Renal pelvis (tissue), 1 donor: ENCODE measurements at regions not wholly inside any gene's neighbourhood (a gene's known extent, or its start where the extent isn't known, plus 50 kb on each side); places are given as distances from the start of the nearest gene placed in this dataset.
A peak's percentile ranks its signal among the peaks of the same experiment; 100 is the strongest.

Source experiments
- DNase-seq: peaks from one replicate; pipeline ENCODE4 v3.0.0-alpha.2; 2013

- no peak for DNase-seq
These were observed 272.4 kb upstream of the MYO3A start for GRCh38 chr10:25661632-25662031.

- DNase-seq = peak; percentile 31
These were observed 267.8 kb upstream of the MYO3A start for GRCh38 chr10:25666276-25666675.

- DNase-seq = no peak
These were observed 258.8 kb upstream of the MYO3A start for GRCh38 chr10:25675204-25675603.

- no peak for DNase-seq
These were observed 258.4 kb upstream of the MYO3A start for GRCh38 chr10:25675615-25676014.

- no peak for DNase-seq
These were observed 255.8 kb upstream of the MYO3A start for GRCh38 chr10:25678220-25678619.

- DNase-seq = no peak
These were observed 255.4 kb upstream of the MYO3A start for GRCh38 chr10:25678666-25679065.

- DNase-seq = no peak
These were observed 251.7 kb upstream of the MYO3A start for GRCh38 chr10:25682203-25682851.

- no peak for DNase-seq
These were observed 250.7 kb upstream of the MYO3A start for GRCh38 chr10:25683344-25683743.

- DNase-seq = no peak
These were observed 246.5 kb upstream of the MYO3A start for GRCh38 chr10:25687521-25687920.

GRCh38 chr10:25689346-25690100, 244.5 kb upstream of the MYO3A start:
- no peak for DNase-seq

- no peak for DNase-seq
These were observed 241.3 kb upstream of the MYO3A start for GRCh38 chr10:25692761-25693160.

- no peak for DNase-seq
These were observed 239.7 kb upstream of the MYO3A start for GRCh38 chr10:25694206-25694933.

- DNase-seq = no peak
These were observed 239.1 kb upstream of the MYO3A start for GRCh38 chr10:25694971-25695370.

- DNase-seq = no peak
These were observed 238.4 kb upstream of the MYO3A start for GRCh38 chr10:25695586-25695985.

GRCh38 chr10:25696013-25696708, 237.9 kb upstream of the MYO3A start:
- no peak for DNase-seq

- DNase-seq = no peak
These were observed 236.6 kb upstream of the MYO3A start for GRCh38 chr10:25697412-25697811.

GRCh38 chr10:25698638-25699037, 235.4 kb upstream of the MYO3A start:
- no peak for DNase-seq

- DNase-seq = no peak
These were observed 234.4 kb upstream of the MYO3A start for GRCh38 chr10:25699631-25700030.

GRCh38 chr10:25701652-25702051, 232.4 kb upstream of the MYO3A start:
- DNase-seq = no peak

- DNase-seq = no peak
These were observed 229.4 kb upstream of the MYO3A start for GRCh38 chr10:25704622-25705021.

GRCh38 chr10:25707572-25707971, 226.5 kb upstream of the MYO3A start:
- DNase-seq = no peak

- no peak for DNase-seq
These were observed 225.9 kb upstream of the MYO3A start for GRCh38 chr10:25707976-25708671.
